ENCODE measurements at regions not wholly inside any gene's neighbourhood (a gene's known extent, or its start where the extent isn't known, plus 50 kb on each side); places are given as distances from the start of the nearest gene placed in this dataset.

GRCh38 chr1:38111589-38111988 is 65.0 kb upstream of the POU3F1 start:
- TF ChIP-seq YY1 (IDR thresholded peaks at IDR 0.05; ENCODE audit: insufficient read depth, insufficient read length) (no peak), ZNF274 (IDR thresholded peaks at IDR 0.05; ENCODE audit: low read depth, low read length) (no peak)
